HL-60/S4 treated with phorbol 12-myristate 13-acetate at 8.2 ng/mL for 4 days and 3 days (cell line): ENCODE measurements at regions not wholly inside any gene's neighbourhood (a gene's known extent, or its start where the extent isn't known, plus 50 kb on each side); places are given as distances from the start of the nearest gene placed in this dataset.
"Not testable (repeated sequence)": the region's sequence is repeated elsewhere in the genome, so short reads cannot be mapped to it uniquely, and the experiment has no call there.

Source experiments
- in situ Hi-C: fragments of 300-500 bp; cut with MboI; formaldehyde crosslinking; loops from 2 replicates; pipeline ENCODE4 v1.15.0; 2022; ENCODE audit warnings: low sequenced_read_pairs

DNA sequence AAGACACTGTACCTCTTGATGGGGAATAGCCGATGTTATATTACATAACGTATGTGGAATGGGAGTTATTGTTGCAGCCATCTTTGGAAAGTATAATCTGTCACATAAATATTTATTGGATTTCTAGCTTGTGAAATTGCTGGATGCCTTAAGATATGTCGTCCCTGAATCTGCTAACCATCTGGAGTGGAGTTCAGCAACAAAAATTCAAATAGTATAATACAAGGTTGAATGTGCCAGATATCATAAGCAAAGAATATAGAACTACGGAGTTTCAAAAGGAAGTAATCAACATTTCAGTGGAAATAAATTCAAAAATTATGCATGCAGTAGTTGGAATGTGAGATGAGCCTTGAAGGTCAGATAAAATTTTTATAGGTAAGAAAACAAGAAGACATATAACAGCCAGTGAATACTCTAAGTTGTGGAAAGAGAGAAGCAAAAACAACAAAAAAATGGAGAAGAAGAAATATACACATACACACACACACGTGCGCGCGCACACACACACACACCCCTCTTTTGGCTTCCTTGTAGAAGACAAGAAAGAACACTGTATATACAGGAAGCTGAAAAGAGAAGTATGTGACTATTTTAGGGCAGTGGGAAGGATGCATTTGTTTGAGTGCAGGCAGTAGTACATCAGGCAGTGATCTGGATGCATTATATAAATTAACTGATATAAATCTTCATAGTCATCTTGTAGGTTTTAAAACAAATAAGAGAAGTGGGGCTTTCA, 516.7 kb downstream of the KCNT2 start:
- in situ Hi-C loops = no loop called here

DNA sequence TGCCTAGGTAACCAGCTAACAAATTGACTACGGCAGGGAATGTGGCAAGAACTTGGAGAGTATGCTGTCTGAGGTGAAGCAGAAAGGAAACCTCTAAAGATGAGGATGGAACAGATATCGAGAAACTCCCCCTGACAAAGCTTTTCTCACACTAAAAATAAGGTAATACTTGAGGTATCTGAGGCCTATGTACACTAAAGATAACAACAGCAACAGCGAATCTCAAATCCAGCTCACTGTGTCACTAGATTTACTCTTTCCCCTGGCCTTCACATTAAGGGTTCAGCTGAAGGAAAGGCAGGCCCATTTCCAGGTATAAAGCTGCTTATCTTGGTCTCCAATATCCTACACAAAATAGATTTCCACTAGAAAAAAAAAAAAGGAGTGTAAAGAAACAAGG, 518.0 kb downstream of the KCNT2 start:
- in situ Hi-C loops = no loop called here

DNA sequence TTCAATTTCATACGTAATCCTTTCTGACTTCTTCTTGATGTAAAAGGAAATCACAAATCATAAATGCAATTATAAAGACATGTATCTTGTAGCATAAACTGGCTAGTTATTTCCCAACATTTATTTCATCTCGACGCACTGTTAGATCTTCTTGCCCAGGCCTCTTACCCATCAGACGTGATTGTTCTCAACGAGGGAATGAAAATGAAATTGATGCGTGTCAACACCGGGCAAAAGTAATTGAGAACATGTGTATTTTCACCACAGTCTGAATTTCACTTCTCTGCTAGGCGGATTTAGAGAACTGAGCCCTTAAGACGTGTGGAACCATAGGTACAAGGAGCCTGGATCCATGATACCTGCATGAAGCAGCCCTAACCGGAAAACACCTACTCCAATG, 519.7 kb downstream of the KCNT2 start:
- in situ Hi-C loops = no loop called here

DNA sequence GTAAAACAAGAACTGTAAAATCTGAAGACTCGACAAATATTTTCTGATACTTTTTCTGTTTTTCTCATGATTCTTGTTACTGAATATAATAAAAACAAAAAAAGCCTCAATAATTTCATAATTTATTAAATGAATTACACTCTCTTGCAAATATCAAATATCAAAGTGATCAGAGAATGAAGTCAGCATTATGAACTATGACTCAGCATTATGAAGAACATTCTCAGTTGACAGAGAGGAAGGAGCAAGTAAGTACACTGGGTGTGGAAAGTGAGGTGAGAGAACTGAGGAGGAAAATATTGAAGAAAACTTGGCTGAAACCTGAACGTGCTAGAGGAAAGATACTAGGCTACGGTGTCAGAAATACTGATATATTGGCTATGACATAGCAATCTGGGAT, 529.5 kb downstream of the KCNT2 start:
- in situ Hi-C loops = no loop called here

DNA sequence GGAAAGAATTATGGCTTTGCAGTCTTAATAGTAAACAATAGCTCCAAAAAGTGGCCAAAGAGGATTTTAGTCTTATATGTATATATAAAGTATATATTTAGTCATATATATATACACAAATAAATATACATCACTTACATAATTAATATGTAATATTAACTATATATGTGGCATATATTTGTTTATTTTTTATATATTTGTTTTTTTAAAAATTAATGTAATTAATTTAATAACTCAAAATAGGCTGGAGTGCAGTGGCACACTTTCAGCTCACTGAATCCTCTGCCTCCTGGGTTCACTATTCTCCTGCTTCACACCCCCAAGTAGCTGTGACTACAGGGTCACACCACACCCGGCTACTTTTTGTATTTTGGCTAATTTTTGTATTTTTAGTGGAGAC, 532.6 kb downstream of the KCNT2 start:
- in situ Hi-C loops = no loop called here

DNA sequence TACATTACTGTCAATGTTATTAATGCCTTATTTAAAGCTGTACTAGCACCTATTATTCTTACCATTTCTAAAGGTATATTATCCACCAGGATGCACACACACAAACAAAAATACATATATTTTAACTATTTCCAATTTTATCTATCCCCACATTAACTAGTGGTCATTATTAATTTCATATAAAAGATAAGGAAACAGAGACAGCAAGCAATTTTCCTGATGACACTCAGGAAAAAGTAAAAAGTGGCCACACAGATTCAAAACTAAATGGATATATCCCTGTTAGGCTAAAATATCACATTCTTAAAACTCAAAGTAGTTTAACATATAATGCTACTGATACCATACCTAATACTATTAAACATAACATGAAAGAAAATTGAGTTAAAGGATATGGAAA, 534.1 kb downstream of the KCNT2 start:
- in situ Hi-C loops = no loop called here

DNA sequence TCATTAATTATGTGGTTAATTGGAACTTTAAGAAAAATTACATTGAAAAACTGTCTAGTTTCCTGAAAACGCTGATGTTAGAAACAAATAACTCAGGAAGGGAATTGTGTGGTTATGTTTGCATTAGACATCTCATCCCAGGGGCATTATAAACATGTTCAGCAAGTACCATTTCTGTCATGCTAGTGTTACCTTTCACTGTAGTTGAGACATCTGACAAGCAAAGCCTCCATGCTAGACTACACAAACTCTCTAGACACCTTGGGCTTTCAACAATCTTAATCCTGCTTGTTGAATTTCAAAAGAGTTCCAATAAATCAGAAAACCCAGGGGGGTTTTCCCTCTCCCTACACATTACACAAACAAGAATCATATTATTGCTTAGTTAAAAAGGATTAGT, 536.8 kb downstream of the KCNT2 start:
- in situ Hi-C loops = no loop called here

DNA sequence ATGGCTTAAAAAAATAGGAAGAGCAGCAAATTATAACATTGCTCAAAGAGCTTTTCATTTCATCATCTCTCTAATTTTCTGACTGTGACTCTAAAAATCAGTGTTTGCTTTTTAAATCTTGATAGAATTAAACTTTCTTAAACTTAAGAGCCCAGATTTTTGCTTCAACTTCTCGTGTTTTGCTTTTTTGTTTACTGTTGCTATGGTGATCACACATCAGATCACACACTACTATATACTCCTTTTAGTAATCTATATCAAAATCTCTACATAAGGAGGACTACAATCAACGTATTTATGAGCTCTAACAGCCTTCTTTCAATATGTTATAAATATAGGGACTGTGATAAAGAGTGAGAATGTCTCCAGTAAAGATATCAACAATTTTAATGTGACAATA, 537.3 kb downstream of the KCNT2 start:
- in situ Hi-C loops = no loop called here

DNA sequence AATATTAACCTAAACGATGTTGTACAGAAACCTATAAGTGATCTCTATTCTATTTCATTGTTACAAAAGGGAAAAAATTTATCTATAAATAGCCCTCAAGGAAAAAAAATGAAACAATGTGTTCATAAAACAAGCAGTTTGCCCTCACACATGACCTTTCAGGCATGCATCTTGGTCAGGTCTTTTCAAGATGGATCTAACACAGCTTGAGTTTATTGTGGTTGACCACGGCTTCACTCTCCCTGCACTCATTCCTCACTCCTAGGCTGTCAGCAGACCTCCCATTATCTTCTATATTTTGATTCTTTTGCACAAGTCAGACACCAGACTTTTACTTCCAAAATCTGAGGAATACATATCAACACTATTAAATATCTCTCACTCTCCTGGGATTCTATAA, 544.3 kb downstream of the KCNT2 start:
- in situ Hi-C loops = no loop called here

DNA sequence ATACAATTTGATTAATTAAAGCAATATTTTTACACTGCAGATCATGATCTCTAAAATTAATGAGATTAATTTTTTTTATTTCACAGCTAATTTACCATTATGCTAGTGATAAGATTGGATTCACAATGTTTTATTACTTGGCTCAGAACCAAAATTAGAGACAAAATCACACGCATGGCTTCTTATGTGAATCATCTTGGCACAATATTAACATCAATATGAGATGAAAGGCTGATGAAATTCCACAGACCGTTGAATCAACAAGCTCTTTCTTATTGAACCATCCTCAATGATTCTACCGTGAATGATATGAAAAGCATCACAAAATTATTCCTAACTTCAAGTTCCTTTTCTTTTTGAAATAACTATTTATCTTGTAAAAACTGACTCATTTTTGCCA, 544.9 kb downstream of the KCNT2 start:
- in situ Hi-C loops = no loop called here

DNA sequence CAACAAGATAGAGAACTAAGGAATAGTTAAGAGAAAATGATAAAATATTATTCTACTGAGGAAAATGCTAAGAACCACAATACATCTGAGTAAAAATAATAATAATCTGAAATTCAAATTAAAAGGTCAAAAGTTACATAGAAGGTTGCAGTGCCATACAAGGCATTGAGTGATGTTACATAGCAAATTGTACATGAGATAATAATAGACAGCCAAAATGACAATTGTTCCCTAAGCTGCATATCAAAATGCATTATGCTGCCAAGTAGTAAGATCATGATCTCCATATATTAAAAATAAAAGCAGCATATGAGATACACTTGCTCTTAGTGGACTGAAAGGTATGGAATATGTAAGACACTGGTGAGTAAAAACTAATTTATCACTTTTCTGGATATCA, 547.7 kb downstream of the KCNT2 start:
- in situ Hi-C loops = no loop called here

DNA sequence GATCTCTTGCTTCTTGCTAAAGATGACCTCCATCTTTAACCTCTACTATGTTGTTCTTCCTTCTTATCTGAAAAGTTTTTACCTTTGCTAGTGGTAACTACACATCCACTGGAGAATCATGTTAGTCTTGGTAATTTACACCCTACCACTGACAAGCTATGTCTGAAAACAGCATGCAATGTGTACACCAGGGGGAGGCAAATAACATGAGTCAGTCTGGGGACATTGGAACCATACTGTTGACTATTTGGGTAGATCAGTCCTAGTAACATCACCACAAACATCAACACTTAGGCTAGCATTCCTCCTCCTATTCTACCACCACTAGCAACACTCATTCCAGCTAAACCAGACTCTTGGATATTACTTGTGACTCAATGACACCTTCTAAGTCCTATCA, 549.0 kb downstream of the KCNT2 start:
- in situ Hi-C loops = no loop called here

DNA sequence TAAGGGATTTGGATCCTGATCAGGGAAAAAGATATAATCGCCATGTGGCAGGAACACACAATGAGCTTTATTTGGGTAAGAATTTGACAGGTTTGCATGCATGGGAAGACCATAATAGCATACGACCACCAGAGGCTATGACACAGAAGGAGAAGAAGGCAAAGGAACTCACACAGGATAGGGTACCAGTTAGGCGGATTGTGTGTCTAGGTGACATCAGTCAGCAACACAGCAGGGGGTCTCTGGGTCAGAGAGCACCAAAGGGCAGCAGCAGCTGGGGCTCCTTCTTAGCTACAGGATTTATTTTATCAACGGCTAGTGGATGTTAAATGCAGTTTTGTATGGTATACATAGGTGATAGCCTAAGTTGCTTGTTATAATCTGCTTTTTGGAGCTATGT, 551.3 kb downstream of the KCNT2 start:
- in situ Hi-C loops = no loop called here

DNA sequence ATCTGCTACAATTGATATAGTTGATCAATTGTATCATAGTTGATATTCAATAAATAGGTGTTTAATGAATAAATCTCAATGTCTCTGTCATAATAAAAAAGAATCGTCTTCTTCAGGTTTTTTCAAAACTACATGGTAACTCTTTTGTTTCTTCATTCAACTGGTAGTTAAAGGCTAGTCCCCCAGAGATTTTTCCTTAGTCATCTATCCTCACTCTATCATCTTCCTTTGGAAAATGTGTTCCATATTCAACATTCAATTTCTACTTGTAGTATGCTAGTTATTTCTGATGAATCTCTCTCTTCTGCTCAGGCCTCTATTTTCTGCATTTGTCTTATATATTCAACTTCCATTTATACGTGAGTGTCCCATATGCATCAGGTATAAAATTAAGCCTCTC, 558.8 kb downstream of the KCNT2 start:
- in situ Hi-C loops = no loop called here

DNA sequence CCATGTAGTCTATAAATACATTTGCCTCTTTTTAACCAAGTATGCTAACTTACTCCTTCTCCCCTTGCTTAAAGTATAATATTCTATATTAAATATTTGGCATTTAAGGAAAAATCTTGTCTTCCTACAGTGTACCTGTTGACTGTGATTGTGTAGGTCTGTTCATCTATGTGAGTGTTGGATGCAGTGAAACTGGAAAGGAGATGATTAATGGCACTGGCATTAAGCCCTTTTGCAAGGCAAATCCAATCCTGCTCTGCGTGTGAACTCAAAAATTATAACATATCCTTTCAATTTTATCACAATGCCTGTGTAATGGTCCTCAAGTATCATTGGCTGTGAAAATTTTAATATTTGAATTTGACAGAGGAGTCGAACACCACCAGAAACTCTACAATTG, 565.0 kb downstream of the KCNT2 start:
- in situ Hi-C loops = no loop called here

DNA sequence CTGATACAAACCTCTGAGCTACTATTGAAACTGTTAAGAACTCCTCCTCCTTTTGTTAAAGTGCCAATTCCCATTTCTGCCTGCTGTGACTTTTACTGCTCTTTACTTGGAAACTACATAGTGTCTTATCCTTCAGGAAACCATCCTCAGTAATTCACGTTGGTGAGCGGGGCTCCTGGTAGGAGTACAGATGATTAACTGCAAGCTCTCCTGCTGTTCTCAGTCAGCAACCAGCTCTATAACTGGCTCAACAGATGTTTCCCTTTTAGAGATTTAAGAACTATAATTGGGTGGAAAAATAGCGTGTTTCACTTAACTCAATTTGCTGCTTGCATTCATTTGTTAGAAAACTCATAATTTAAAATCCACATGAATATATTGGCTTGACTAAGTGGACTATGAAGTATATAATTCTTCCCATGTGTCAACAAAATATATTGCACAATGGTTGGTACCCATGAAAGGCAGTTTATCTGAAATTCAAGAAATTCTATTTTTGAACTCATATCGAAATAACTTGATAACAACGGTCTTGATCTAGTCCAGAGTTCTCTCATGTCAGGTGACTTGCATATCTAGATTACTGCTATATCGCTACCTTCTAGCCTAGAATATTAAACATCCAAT, 574.0 kb downstream of the KCNT2 start:
- in situ Hi-C loops = no loop called here

DNA sequence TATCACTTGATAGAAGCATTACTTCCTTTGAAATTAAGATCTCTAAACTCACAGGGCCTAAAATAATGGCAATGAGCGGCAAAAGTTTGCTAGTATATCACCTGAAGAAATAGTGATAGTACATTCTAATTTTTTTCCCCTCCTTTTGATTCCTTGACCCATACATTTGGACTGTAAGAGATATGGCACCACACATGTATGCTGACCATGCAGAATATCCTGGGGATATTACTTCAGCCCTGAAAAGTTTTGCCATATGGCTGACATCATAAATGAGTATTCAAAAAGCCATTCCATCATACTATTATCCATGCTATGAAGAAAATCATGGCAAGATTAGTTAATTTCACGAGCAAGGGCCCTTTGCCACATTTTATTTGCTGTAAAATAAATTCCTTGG, 576.9 kb downstream of the KCNT2 start:
- in situ Hi-C loops = not testable (repeated sequence)

DNA sequence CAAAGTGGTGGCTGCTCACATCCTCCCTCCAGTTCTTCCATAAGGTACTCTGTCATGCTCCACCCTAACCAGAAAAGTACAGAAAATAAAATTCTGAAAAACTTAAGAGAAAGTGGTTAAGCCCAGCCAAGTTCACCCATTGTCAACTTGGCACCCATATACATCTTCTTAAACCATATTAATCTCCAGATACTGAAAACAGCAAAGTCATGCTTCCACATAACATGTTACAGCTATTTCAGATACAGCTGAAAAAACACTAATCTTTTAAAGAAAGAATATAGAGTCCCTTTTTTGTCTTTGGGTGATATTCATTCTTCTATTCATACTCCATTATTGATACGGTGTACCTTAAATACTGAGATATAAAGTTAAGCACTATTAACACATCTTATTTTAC, 577.8 kb downstream of the KCNT2 start:
- in situ Hi-C loops = no loop called here

DNA sequence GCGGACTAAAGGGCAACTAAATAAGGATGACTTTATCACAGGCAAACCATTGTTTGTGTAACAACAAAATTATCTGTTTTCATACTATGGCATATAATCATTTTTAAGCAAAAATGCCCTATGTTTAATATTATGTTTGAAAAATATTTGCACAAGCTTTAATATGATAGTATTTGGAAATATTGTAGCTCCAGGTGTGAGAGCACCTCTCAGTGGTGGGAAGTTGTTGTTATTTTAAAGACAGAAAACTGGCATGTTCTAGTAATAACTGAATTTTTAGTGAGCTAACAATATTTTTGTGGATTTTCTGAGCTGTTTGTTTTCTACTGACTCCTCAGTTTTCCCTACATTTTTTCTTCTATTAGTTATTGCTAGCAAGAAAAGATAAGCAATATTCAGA, 578.8 kb downstream of the KCNT2 start:
- in situ Hi-C loops = no loop called here

DNA sequence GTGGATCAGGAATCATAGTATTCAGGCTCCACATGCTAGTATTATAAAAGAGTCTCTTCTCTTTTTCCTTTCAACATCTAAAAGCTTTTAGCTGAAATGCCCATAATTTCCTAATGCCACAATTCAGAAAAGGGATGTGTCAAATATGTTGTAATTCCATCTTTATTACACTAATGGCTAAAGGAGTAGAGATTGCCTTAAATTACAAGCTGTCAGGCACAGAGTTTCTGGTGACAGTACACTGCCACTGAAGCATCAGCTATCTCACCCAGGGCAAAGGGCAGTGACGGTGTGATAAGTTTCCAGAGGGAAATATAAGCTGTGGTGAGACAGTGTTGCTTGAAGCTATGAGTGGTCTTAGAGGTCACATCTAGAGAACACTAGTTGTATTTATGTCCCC, 581.1 kb downstream of the KCNT2 start:
- in situ Hi-C loops = no loop called here

DNA sequence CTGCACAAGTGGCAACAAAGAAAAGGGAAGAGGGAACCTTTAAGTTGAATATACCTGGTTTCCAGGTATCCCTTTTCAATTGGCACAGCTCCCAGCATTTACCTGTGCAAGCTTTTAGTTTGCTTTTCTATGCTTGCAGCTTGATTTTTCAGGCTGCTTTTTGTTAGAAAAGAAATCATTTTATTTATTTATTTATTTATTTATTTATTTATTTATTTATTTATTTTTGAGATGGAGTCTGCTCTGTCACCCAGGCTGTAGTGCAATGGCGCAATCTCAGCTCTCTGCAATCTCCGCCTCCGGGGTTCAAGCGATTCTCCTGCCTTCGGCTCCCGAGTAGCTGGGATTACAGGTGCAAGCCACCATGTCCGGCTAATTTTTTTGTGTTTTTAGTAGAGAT, 587.1 kb downstream of the KCNT2 start:
- in situ Hi-C loops = not testable (repeated sequence)

DNA sequence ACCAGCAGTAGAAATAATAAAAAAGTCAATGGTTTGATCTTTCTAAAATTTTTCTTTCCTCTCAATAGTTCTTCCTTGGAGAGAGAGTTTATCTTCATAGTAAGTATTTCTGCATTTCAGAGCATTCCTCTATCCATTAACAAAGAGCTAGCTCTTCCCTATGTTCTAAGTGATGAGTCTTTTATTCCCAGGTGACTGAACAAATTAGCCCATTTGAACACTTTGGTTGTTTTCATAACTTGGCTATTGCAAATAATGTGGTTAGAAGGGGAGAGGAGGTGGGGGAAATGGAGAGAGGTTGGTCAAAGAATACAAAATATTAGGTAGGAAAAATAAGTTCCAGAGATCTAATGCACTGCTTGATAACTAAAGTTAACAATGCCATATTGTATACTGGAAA, 598.9 kb downstream of the KCNT2 start:
- in situ Hi-C loops = no loop called here

DNA sequence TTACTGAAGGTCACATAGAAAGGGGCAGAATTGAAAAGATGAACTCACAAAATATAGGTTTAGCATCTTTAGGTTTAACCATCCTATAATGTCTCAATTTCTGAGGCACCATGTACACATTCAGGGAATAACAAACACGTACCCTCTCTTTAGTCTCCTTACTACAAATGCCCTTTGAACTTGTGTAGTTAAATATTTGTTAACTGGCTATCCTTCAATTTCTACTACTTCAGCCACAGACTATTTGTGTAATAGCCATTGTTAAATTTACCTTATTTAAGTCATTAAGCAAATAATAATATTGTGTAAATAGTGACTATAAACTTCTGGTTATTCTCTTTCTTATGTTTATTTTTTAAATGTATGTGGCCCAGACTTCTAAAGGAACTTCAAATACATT, 600.5 kb downstream of the KCNT2 start:
- in situ Hi-C loops = no loop called here
